AG09319 (cell line): ENCODE measurements at regions not wholly inside any gene's neighbourhood (a gene's known extent, or its start where the extent isn't known, plus 50 kb on each side); places are given as distances from the start of the nearest gene placed in this dataset.

ENCODE experiments used
- DNase-seq: peaks from one replicate; pipeline ENCODE4 v3.0.0-alpha.2; 2010; ENCODE audit warnings: low read depth; ENCODE audit errors: extremely low read depth
- TF ChIP-seq, protein P1 (sequence below): IDR thresholded peaks from 2 replicates; pipeline ENCODE4 v1.5.1; 2011; ENCODE audit warnings: low read depth, mild to moderate bottlenecking, inconsistent platforms, low read length, moderate library complexity

DNA sequence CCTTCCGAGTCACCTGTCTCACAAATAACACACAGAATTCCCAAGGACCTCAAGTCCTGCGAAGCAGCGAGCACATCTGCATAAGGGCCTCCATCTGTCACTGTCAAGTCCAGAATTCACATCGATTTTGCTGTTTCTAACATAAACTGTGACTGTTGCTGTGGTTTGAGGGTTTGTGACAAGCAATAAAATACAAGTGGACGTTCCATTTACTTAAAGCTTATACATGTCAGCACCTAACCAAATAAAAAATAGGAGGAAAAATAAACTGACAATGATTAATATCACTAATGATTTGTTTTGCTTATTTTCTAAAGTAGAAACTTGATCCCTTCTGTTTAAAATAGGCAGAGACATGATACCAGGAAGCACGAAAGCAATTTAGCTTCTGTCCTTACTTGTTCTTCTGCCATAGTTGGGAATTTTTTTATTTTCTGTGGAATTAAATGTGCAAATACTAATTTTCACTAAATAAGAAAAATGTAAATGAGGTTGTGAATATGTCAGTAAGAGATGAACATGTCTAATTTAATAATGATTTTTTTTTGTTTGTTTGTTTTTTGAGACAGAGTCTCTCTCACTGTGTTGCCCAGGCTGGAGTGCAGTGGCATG is 279.1 kb downstream of the FGF9 start:
- TF ChIP-seq, protein P1, sequence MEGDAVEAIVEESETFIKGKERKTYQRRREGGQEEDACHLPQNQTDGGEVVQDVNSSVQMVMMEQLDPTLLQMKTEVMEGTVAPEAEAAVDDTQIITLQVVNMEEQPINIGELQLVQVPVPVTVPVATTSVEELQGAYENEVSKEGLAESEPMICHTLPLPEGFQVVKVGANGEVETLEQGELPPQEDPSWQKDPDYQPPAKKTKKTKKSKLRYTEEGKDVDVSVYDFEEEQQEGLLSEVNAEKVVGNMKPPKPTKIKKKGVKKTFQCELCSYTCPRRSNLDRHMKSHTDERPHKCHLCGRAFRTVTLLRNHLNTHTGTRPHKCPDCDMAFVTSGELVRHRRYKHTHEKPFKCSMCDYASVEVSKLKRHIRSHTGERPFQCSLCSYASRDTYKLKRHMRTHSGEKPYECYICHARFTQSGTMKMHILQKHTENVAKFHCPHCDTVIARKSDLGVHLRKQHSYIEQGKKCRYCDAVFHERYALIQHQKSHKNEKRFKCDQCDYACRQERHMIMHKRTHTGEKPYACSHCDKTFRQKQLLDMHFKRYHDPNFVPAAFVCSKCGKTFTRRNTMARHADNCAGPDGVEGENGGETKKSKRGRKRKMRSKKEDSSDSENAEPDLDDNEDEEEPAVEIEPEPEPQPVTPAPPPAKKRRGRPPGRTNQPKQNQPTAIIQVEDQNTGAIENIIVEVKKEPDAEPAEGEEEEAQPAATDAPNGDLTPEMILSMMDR, result no peak
- DNase-seq, result no peak

DNA sequence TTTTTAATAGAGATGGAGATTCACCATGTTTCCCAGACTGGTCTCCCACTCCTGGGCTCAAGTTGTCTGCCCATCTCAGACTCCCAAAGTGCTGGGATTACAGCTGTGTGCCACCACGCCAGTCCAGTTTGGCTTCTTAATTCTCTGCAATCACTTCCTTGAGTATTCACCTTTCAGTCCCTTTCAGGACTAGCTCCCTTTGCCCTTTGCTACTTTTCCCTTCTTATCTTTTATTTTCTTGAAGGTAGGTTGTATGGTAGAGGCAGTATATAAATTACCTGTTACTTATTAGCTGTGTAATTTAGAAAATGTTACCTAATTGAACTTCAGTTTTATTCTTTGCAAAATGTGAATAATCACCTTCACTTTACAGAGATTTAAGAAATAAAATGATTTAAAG is 285.8 kb downstream of the FGF9 start:
- TF ChIP-seq, protein P1, result no peak

GRCh38 chr13:21957833-21958232 is 287.0 kb downstream of the FGF9 start:
- no peak for DNase-seq
- TF ChIP-seq, protein P1, result no peak

More for the DNA sequence above, 285.8 kb downstream of the FGF9 start:
- no peak for DNase-seq

DNA sequence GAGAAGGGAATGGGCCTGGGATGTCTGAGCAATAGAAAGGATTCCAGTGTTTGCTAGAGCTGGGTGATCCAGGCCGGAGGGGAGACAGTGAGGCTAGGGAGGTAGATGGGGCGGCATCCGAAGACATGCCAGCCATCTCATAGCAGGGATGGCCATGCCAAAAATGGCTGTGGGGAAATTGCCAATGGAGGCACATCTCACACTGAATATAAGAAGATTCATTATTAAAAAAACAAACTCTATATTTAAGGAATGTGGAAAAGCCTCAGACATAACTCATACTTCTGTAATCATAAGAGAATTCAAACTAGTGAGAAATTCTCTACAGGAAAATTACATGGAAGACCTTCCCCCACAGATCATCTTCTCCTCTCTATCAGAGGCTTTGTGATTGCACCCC is 289.2 kb downstream of the FGF9 start:
- DNase-seq, result no peak
- TF ChIP-seq, protein P1, result no peak

GRCh38 chr13:21964686-21965085 is 293.8 kb downstream of the FGF9 start:
- DNase-seq, result no peak
- TF ChIP-seq, protein P1, result no peak

GRCh38 chr13:21965095-21965494 is 294.2 kb downstream of the FGF9 start:
- TF ChIP-seq, protein P1, result no peak
- DNase-seq, result no peak

- no peak for DNase-seq
- TF ChIP-seq, protein P1, result no peak
These were observed 295.1 kb downstream of the FGF9 start for GRCh38 chr13:21966014-21966413.
